Ectodermal cell (in vitro differentiated cells): ENCODE measurements at regions not wholly inside any gene's neighbourhood (a gene's known extent, or its start where the extent isn't known, plus 50 kb on each side); places are given as distances from the start of the nearest gene placed in this dataset.

Source experiments
- H3K27ac ChIP-seq: 2 replicates; pipeline ENCODE4 v1.7.0; 2013; ENCODE audit warnings: mild to moderate bottlenecking, low read depth, low read length; ENCODE audit not compliant: insufficient read depth, poor library complexity, severe bottlenecking
- H3K27me3 ChIP-seq: 2 replicates; pipeline ENCODE4 v1.7.0; 2013; ENCODE audit warnings: mild to moderate bottlenecking, low read length; ENCODE audit not compliant: insufficient read depth, control insufficient read depth, poor library complexity, severe bottlenecking
- H3K36me3 ChIP-seq: one replicate; pipeline ENCODE4 v1.7.0; 2013; ENCODE audit warnings: low read length; ENCODE audit not compliant: control insufficient read depth, insufficient read depth
- H3K4me1 ChIP-seq: one replicate; pipeline ENCODE4 v1.7.0; 2013; ENCODE audit warnings: low read length; ENCODE audit not compliant: control insufficient read depth, insufficient read depth
- H3K4me3 ChIP-seq: 2 replicates; pipeline ENCODE4 v1.7.0; 2013; ENCODE audit warnings: low read depth, low read length, control low read depth; ENCODE audit not compliant: insufficient read depth
- H3K9me3 ChIP-seq: 2 replicates; pipeline ENCODE4 v1.7.0; 2013; ENCODE audit warnings: mild to moderate bottlenecking, low read length, moderate library complexity; ENCODE audit not compliant: control insufficient read depth
- WGBS, 2 experiments: methylation state at CpG; one replicate each; pipeline ENCODE4 v1.1.7; 2013; ENCODE audit warnings: missing lambda C conversion rate in 2 of 2; 5-methylcytosine and 5-hydroxymethylcytosine counted together

DNA sequence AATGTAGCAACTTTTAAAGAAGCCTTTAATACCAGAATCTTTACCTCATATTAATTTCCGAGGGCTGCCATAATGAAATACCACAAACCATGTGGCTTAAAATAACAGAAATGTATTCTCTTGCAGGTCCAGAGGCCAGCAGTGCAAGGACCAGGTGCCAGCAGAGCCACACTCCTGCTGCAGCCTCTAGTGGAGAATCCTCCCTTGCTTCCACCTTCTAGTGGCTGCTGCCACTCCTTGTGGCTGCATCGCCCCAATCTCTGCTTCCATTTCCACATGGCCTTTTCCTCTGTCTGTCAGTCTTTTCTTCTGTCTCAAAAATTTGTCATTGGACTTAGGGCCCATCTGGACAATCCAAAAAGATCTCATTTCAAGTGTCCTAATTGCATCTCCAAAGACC lies 401.5 kb downstream of the EFNA5 start:
- Histone ChIP-seq H3K9me3 (no peaks in the 10 kb centered on the region), H3K36me3 (no peaks in the 10 kb centered on the region), H3K4me3 (no peak overlapping the region), H3K27ac (no peak overlapping the region), H3K4me1 (no peaks in the 10 kb centered on the region), H3K27me3 (no peaks in the 10 kb centered on the region)
- WGBS, 2 experiments = 82 to 96% methylated on average over 2 of the region's 2 CpGs

DNA sequence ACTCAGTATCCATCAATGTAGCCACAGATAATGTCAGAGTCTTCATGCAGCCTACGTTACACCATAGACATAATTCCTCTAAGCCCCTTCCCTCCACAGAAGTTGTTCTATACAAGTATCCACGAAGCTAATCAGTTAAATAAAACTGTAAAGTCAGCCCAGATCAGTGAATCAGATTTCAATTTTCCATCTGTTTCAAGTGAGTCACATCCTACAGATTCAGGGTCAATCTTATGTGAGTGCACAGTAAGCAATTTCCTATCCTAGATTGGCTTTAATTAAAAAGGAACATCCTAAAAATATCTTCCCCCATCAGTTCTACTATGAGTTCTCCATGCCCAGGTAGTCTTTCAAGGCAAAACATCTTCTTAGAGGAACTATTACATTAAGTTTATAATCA lies 402.5 kb downstream of the EFNA5 start:
- no peaks in the 10 kb centered on the region for H3K4me1 ChIP-seq
- no peak overlapping the region for H3K27ac ChIP-seq
- WGBS, 2 experiments = 89 to 96% methylated on average over 2 of the region's 2 CpGs
- H3K4me3 ChIP-seq = no peak overlapping the region
- H3K27me3 ChIP-seq = no peaks in the 10 kb centered on the region
- H3K9me3 ChIP-seq = no peaks in the 10 kb centered on the region
- H3K36me3 ChIP-seq = no peaks in the 10 kb centered on the region

DNA sequence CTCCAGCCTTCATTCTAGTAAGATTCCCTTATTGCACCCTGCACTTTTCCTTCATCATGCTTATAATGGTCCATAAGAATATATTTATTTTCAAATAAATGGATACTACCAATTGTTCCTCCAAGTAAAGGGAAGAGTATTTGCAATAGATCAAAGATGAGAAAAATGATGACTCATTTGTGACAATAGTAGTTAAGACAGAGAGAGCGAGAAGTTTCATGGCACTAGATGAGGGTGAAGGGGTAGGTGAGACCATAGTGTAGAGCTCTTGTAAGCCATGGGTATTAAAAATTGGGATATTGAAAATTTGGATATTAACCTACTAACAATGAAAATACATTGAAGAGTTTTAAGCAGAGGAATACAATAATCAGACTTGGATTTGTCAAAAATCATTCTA lies 404.6 kb downstream of the EFNA5 start:
- H3K36me3 ChIP-seq = no peaks in the 10 kb centered on the region
- WGBS, 2 experiments = 88 to 100% methylated on average over 1 of the region's 1 CpG
- no peaks in the 10 kb centered on the region for H3K9me3 ChIP-seq
- H3K27me3 ChIP-seq = no peaks in the 10 kb centered on the region
- no peaks in the 10 kb centered on the region for H3K4me1 ChIP-seq
- H3K27ac ChIP-seq = no peak overlapping the region
- no peak overlapping the region for H3K4me3 ChIP-seq

DNA sequence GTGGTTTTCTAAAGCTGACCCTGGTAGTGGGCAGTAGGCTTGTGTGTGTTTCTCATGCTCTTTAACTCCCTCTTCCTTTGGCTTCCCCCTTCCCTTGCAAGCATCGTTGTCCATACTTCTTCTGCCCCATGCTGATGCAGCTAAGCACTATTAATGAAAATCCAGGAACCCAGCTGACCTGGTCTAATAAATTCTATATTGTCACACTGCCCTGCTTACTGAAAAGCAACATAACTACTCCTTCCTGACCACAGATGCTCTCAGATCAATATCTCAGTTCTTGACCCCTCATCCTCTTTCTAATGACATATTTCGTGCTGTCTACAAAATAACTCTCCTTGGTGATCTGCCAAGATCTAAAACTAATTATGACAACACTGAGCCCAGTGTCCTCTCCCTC lies 405.5 kb downstream of the EFNA5 start:
- no peaks in the 10 kb centered on the region for H3K4me1 ChIP-seq
- no peaks in the 10 kb centered on the region for H3K27me3 ChIP-seq
- H3K9me3 ChIP-seq = no peaks in the 10 kb centered on the region
- WGBS, 2 experiments = 89 to 90% methylated on average over 2 of the region's 2 CpGs
- no peaks in the 10 kb centered on the region for H3K36me3 ChIP-seq
- H3K27ac ChIP-seq = no peak overlapping the region
- H3K4me3 ChIP-seq = no peak overlapping the region

DNA sequence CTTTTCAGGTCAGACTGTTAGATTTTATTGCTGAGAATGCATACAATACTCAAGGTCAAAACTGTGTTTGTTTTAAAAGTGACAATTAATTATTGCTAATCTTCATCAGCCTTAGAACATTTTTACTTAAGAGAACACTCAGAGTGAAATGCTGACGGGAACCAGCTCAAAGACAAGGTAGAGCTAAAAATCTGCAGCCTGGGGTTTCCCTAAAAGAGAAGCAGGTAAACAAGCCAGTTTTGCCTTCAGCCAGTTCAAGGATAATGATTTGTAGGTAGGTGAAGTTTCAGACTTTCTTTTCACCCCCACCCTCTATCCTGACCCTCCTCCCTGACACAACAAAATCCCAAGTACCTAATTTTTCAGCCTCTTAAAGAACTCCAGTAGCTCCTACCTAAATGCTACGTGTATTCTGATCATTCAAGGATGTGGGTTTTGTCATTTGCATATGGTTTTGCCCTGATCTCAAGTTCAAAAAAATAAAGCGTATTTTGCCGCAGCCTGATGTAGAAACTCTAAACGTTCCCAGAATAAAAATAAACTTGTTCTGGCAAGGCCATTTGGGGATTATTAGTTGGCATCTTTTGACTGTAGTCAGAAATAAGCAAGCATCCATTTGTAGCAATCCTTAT lies 407.2 kb downstream of the EFNA5 start:
- Histone ChIP-seq H3K27ac (no peak overlapping the region), H3K4me3 (no peak overlapping the region), H3K27me3 (no peaks in the 10 kb centered on the region), H3K4me1 (no peaks in the 10 kb centered on the region), H3K9me3 (no peaks in the 10 kb centered on the region), H3K36me3 (no peaks in the 10 kb centered on the region)
- WGBS, 2 experiments = 94 to 97% methylated on average over 5 of the region's 5 CpGs

DNA sequence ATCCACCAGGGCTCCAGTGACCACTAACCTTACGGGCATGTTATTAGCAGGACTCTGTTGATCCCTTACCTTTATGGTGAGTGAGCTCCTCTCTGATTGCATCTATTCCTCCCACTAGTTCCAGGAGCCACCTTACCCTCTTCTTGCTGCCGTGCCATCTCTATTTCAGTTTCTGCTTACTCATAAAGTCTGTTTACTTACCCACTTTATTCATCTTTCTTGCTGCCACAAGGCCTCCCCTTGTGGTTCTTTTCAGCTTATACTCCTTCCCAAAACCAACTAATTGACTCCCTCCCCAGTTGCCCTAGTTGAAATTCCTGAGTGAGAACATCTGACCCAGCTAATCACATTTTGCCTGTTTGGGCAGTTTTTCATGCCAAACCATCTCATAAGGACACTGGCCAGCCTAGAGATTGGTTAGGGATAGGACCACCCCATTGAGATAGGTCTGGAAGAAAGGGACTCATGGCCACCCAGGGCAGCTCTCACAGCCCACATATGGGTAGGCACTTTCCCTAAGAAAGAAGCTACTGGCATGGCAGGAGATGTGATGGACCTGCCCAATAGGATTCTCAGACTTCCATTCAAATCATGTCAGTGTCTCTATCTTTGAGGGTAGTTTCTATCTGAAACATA lies 412.7 kb downstream of the EFNA5 start:
- H3K4me3 ChIP-seq = no peak overlapping the region
- no peaks in the 10 kb centered on the region for H3K27me3 ChIP-seq
- H3K9me3 ChIP-seq = no peaks in the 10 kb centered on the region
- no peak overlapping the region for H3K27ac ChIP-seq
- no peaks in the 10 kb centered on the region for H3K4me1 ChIP-seq
- WGBS, 2 experiments = 94 to 98% methylated on average over 2 of the region's 2 CpGs
- no peaks in the 10 kb centered on the region for H3K36me3 ChIP-seq

DNA sequence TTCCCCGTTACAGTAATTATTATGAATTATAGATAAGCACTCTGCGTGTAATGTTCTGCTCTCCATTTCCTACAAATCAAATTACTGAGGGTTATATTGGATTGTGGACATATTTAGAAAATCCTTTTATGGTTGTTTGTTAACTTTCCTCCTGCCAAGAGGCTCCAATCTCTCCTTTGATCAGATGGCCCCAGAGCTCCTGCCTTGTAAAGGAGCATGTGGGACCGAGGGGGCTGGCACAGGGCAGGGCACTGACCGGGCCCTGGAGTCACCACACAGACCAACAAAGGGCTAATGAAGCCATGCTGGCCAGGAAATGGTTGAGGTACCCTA lies 415.9 kb downstream of the EFNA5 start:
- Histone ChIP-seq H3K27ac (no peak overlapping the region), H3K27me3 (no peaks in the 10 kb centered on the region), H3K9me3 (no peaks in the 10 kb centered on the region), H3K4me1 (no peaks in the 10 kb centered on the region), H3K4me3 (no peak overlapping the region), H3K36me3 (no peaks in the 10 kb centered on the region)
- 95 to 96% methylated on average over 2 of the region's 4 CpGs for WGBS, 2 experiments

DNA sequence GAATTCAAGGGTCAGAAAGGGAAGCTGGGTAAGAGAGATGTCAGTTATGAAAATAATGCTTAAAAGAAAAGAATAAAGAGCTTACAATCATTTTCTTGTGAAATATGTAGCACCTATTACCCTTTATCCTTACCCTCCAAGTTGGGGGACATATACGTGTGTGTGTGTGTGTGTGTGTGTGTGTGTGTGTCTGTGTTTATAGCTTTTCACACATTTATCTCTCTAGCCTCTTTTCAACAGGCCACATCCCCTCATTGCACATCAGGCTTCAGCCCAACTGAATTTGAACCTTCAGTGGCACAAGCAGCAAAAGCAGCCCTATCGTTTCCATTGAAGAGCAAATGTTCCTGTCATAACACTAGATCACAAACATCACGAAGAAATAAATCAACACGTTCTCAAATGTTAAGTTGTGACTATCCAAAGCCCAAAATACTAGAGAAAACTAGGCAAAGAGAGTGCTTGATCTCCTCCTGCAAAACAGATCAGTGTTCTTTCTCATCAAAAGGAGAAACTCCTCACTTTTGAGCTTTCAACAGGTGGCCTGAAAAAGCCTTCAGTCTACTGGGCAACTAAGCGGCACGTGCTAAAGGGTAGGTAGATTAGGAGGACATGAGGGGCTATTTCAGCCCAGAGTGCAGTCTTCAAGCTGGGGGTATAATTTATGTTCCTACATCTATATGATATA lies 416.4 kb downstream of the EFNA5 start:
- no peaks in the 10 kb centered on the region for H3K36me3 ChIP-seq
- H3K27ac ChIP-seq = no peak overlapping the region
- WGBS, 2 experiments = 92 to 96% methylated on average over 5 of the region's 6 CpGs
- H3K9me3 ChIP-seq = no peaks in the 10 kb centered on the region
- H3K4me1 ChIP-seq = no peaks in the 10 kb centered on the region
- H3K4me3 ChIP-seq = no peak overlapping the region
- H3K27me3 ChIP-seq = no peaks in the 10 kb centered on the region

DNA sequence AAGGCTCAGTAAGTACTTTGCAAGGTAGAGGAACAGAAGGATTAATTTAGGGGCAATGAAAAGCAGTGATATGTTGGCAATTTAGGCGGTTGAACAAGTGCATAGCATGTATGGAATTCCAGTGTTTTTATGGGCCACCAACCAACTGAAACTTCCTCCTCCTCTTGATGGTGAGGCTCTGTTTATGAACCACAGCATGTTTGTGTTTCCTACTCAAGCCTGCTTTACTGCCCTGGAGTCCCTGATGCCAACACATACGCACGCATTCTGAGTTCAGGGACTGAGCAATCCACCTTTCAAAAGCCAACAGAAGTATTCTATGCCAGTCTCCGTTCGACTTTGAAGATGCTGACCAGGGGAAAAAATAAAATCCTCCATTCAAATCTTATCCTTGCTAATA lies 417.5 kb downstream of the EFNA5 start:
- no peaks in the 10 kb centered on the region for H3K9me3 ChIP-seq
- 91 to 95% methylated on average over 5 of the region's 5 CpGs for WGBS, 2 experiments
- no peak overlapping the region for H3K4me3 ChIP-seq
- H3K36me3 ChIP-seq = no peaks in the 10 kb centered on the region
- no peaks in the 10 kb centered on the region for H3K27me3 ChIP-seq
- H3K4me1 ChIP-seq = no peaks in the 10 kb centered on the region
- no peak overlapping the region for H3K27ac ChIP-seq

DNA sequence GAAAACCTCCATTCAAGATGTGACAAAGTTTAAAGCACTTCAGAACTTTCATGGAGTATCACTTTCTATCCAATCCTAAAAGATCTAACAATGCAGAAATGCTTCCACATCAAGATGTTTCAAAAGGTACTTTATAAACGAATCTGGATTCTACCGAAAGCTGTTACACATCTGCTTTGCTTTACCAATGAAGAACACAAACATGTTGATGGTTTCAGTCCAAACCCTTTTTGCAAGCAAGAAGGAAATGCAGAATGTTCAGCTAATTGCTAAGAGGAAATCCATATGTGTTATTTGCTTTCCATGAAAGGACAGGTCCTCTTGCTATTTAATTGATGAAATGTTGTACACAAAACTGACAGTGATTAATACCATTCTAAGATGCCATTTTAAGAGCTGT lies 419.6 kb downstream of the EFNA5 start:
- no peaks in the 10 kb centered on the region for H3K27me3 ChIP-seq
- H3K36me3 ChIP-seq = no peaks in the 10 kb centered on the region
- H3K27ac ChIP-seq = no peak overlapping the region
- 91 to 93% methylated on average over 2 of the region's 2 CpGs for WGBS, 2 experiments
- no peaks in the 10 kb centered on the region for H3K9me3 ChIP-seq
- no peak overlapping the region for H3K4me3 ChIP-seq
- no peaks in the 10 kb centered on the region for H3K4me1 ChIP-seq
